HepG2 (cell line): ENCODE measurements at regions not wholly inside any gene's neighbourhood (a gene's known extent, or its start where the extent isn't known, plus 50 kb on each side); places are given as distances from the start of the nearest gene placed in this dataset.
A peak's percentile ranks its signal among the peaks of the same experiment; 100 is the strongest.

Experiments used
- ATAC-seq: fragments of 200-7000 bp; cut with Tn5 transposase; 3 replicates; pipeline ENCODE4 v1.9.1; 2020; ENCODE audit warnings: mild to moderate bottlenecking, moderate library complexity
- BruUV-seq: library from RNA; stranded (reverse); fragments of 400-500 nt; replicated peaks from 2 replicates; lab custom pipeline; 2021; lab: Mats Ljungman, UMichigan
- CTCF ChIA-PET: fragments of 300-600 bp; formaldehyde crosslinking; extraction: SDS; loops from one replicate; lab custom pipeline; 2021; ENCODE audit warnings: low total read pairs, inconsistent platforms, low intra/inter-chr PET ratio; lab: Yijun Ruan, JAX
- POLR2A ChIA-PET: fragments of 350-600 bp; sonication (Branson Sonifier 250); formaldehyde crosslinking; loops from one replicate; lab custom pipeline; 2020; ENCODE audit warnings: antibody characterized with exemption, inconsistent platforms; lab: Yijun Ruan, JAX
- DNase-seq: peaks from one replicate; pipeline ENCODE4 v3.0.0-alpha.2; 2015; ENCODE audit warnings: low spot score
- FAIRE-seq: peaks from 3 replicates; lab custom pipeline; 2011; peaks lifted over from hg19 to GRCh38; lab: Jason Lieb, UNC
- H2AFZ ChIP-seq: one replicate; pipeline ENCODE4 v1.6.1; 2011; ENCODE audit warnings: low read length, inconsistent platforms
- H3K27ac ChIP-seq: fragments of 300-600 bp; 3 replicates; pipeline ENCODE4 v1.8.0; 2011; ENCODE audit warnings: mixed run types, mild to moderate bottlenecking, mixed read lengths, low read length, inconsistent platforms; ENCODE audit not compliant: insufficient read depth; ENCODE audit errors: extremely low read length
- H3K27me3 ChIP-seq, 2 experiments: fragments of 200-600 bp in 1 of 2; 2 replicates in 1 of 2; 3 replicates in 1 of 2; pipeline versions ENCODE4 v1.6.0 to v1.8.0; 2011; ENCODE audit warnings: low read length in 2 of 2, mild to moderate bottlenecking in 2 of 2, moderate library complexity in 2 of 2, inconsistent platforms in 1 of 2; ENCODE audit not compliant: insufficient read depth in 2 of 2, control insufficient read depth in 1 of 2
- H3K36me3 ChIP-seq, 2 experiments: fragments of 200-600 bp in 1 of 2; replicated peaks in 1 of 2; 2 replicates in 1 of 2; 3 replicates in 1 of 2; pipeline versions ENCODE4 v1.5.1 to v1.8.0; 2011; ENCODE audit warnings: low read length in 2 of 2, inconsistent platforms in 1 of 2; ENCODE audit not compliant: insufficient read depth in 2 of 2, control insufficient read depth in 1 of 2
- H3K4me1 ChIP-seq: 2 replicates; pipeline ENCODE4 v1.5.1; 2012; ENCODE audit warnings: low read length, inconsistent platforms; ENCODE audit not compliant: insufficient read depth
- H3K4me2 ChIP-seq: 2 replicates; pipeline ENCODE4 v1.6.0; 2011; ENCODE audit warnings: low read depth, low read length, inconsistent platforms
- H3K4me3 ChIP-seq, 3 experiments: fragments of 200-600 bp in 1 of 3; sonication (generic), shearing (Covaris generic) in 1 of 3; replicated peaks in 1 of 3; 2 replicates each; pipeline ENCODE4 v1.5.1; 2011 to 2016; ENCODE audit warnings: low read length in 3 of 3, inconsistent platforms in 2 of 3, low read depth in 2 of 3, mild to moderate bottlenecking in 2 of 3, control low read depth in 1 of 3, mixed read lengths in 1 of 3; ENCODE audit not compliant: insufficient read depth in 1 of 3
- H3K79me2 ChIP-seq: one replicate; pipeline ENCODE4 v1.6.1; 2011; ENCODE audit warnings: low read length, inconsistent platforms; ENCODE audit not compliant: insufficient read depth
- H3K9ac ChIP-seq: 2 replicates; pipeline ENCODE4 v1.6.0; 2011; ENCODE audit warnings: mild to moderate bottlenecking, low read depth, low read length, inconsistent platforms; ENCODE audit not compliant: insufficient read depth
- H3K9me3 ChIP-seq: 2 replicates; pipeline ENCODE4 v1.5.1; 2012; ENCODE audit warnings: mild to moderate bottlenecking, low read length
- H4K20me1 ChIP-seq: 2 replicates; pipeline ENCODE4 v1.6.0; 2011; ENCODE audit warnings: inconsistent platforms, mild to moderate bottlenecking, low read length, moderate library complexity; ENCODE audit not compliant: insufficient read depth
- ATF7 ChIP-seq, 2 experiments: fragments of 450-650 bp in 1 of 2; sonication (generic) in 1 of 2; formaldehyde crosslinking in 1 of 2; IDR thresholded peaks; 2 replicates each; pipeline versions ENCODE4 v1.4.0 to v1.6.1; 2016 to 2020; ENCODE audit warnings: antibody characterized with exemption in 1 of 2, mild to moderate bottlenecking in 1 of 2, missing genetic modification reagents in 1 of 2
- CEBPB ChIP-seq: IDR thresholded peaks from 2 replicates; pipeline ENCODE4 v1.6.1; 2011; ENCODE audit warnings: low read depth, low read length, improper control_type of control experiment, borderline replicate concordance
- CREB1 ChIP-seq, 2 experiments: fragments of 450-650 bp in 1 of 2; IDR thresholded peaks; 2 replicates each; pipeline ENCODE4 v1.6.1; 2016 to 2017; ENCODE audit warnings: control low read depth in 1 of 2, mild to moderate bottlenecking in 1 of 2, missing compliant biosample characterization in 1 of 2, missing genetic modification characterization in 1 of 2
- PAX8 ChIP-seq: sonication (generic); formaldehyde crosslinking; IDR thresholded peaks from 2 replicates; pipeline ENCODE4 v1.8.0; 2022; ENCODE audit warnings: mild to moderate bottlenecking, missing genetic modification reagents, borderline replicate concordance
- WIZ ChIP-seq: sonication (generic); formaldehyde crosslinking; IDR thresholded peaks from 2 replicates; pipeline ENCODE4 v1.5.1; 2020; ENCODE audit warnings: mild to moderate bottlenecking, missing genetic modification reagents
- ZC3H13 ChIP-seq: sonication (generic); formaldehyde crosslinking; IDR thresholded peaks from 2 replicates; pipeline ENCODE4 v1.8.1; 2023; ENCODE audit warnings: mild to moderate bottlenecking, missing genetic modification reagents, moderate library complexity
- ZMYM4 ChIP-seq: sonication (generic); formaldehyde crosslinking; IDR thresholded peaks from 2 replicates; pipeline ENCODE4 v1.8.1; 2023; ENCODE audit warnings: mild to moderate bottlenecking, missing genetic modification reagents
- ZNF282 ChIP-seq: fragments of 450-650 bp; IDR thresholded peaks from 2 replicates; pipeline ENCODE4 v1.6.1; 2018; ENCODE audit not compliant: partially characterized antibody
- ZNF761 ChIP-seq: sonication (generic); formaldehyde crosslinking; conservative IDR thresholded peaks from 2 replicates; pipeline ENCODE4 v1.4.0; 2020; ENCODE audit warnings: mild to moderate bottlenecking, missing genetic modification reagents
- ZNF790 ChIP-seq: sonication (generic); formaldehyde crosslinking; IDR thresholded peaks from 2 replicates; pipeline ENCODE4 v1.8.0; 2022; ENCODE audit warnings: missing genetic modification reagents, mild to moderate bottlenecking, borderline replicate concordance
- in situ Hi-C: cut with HindIII; loops from 2 replicates; pipeline ENCODE4 v1.10.0; 2017; ENCODE audit warnings: low pct_unique_long_range_greater_than_20kb; ENCODE audit not compliant: extremely low pct_ligation_motif_present
- intact Hi-C: fragments of 100-400 bp; cut with micrococcal nuclease; formaldehyde crosslinking; loops from one replicate; pipeline ENCODE4 v1.10.0; 2022; ENCODE audit not compliant: unreplicated experiment
- TF ChIP-seq, protein P1 (sequence below): sonication (generic); formaldehyde crosslinking; IDR thresholded peaks from 2 replicates; pipeline ENCODE4 v1.4.0; 2020; ENCODE audit warnings: missing genetic modification reagents, borderline replicate concordance

DNA sequence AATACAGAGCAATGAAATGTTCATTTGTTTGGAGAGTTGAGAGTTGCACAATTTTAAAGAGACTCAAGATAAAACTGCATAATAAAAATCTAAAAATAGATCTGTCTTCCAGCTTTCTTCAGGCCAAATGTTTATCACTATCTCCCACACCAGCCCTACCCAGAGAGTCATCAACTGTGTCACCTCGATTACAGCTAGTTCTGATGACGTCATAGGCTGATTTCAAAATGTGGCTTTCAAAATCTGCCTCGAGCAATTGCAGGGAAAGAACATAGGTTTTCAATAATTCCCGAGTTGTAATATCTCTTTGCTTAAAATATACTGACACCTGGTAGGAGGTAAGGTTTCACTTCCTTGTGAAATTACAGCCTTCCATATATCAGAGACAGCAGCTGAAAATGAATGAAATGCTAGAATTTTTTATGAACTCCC is 677.6 kb upstream of the ID2 start (continued):
- TF ChIP-seq CEBPB (0 out of 2 replicates have a peak, but pooled peaks have one; percentile 39), ZC3H13 (CRISPR knock-in tag) (no peak), CREB1 (IDR thresholded peaks at IDR 0.05) (peak; percentile 99), CREB1 (CRISPR knock-in tag; IDR thresholded peaks at IDR 0.05) (no peak; the same call in 1 of the 2 replicates), ATF7 (IDR thresholded peaks at IDR 0.05) (peak; percentile 99), ATF7 (CRISPR knock-in tag; IDR thresholded peaks at IDR 0.05) (no peak)
- TF ChIP-seq, protein P1, sequence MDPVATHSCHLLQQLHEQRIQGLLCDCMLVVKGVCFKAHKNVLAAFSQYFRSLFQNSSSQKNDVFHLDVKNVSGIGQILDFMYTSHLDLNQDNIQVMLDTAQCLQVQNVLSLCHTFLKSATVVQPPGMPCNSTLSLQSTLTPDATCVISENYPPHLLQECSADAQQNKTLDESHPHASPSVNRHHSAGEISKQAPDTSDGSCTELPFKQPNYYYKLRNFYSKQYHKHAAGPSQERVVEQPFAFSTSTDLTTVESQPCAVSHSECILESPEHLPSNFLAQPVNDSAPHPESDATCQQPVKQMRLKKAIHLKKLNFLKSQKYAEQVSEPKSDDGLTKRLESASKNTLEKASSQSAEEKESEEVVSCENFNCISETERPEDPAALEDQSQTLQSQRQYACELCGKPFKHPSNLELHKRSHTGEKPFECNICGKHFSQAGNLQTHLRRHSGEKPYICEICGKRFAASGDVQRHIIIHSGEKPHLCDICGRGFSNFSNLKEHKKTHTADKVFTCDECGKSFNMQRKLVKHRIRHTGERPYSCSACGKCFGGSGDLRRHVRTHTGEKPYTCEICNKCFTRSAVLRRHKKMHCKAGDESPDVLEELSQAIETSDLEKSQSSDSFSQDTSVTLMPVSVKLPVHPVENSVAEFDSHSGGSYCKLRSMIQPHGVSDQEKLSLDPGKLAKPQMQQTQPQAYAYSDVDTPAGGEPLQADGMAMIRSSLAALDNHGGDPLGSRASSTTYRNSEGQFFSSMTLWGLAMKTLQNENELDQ (CRISPR knock-in tag): no peak

DNA sequence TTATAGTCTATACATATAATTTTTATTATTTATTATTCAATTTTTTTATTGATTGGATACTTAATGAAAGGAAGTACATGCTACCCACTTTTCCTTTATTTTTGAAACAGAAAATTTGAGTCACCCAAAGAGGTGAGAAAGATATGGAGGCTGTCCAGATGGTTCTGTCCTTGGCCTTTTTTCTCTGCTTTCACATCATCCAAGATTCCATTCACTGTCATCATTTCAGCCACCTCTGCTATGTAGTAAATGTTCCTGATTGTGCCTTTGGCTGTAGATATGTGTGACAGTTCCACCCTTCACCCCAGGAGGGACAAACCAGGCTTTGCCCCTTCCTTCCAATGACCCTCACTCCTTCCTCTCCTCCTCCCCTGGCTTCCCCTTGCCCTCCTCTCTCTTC is 675.7 kb upstream of the ID2 start:
- no peak for FAIRE-seq
- Histone ChIP-seq H3K9me3 (no peaks in the 10 kb centered on the region), H3K27me3 (peaks cover 0 to 8% of the 10 kb centered on the region in 2 experiments; a peak in 2 of 5 replicates), H3K79me2 (no peaks in the 10 kb centered on the region), H3K27ac (no peak overlapping the region), H3K4me1 (peaks cover 9% of the 10 kb centered on the region; the same call in 1 of the 2 replicates), H2AFZ (no peak overlapping the region), H3K4me2 (no peak overlapping the region), H4K20me1 (no peaks in the 10 kb centered on the region), H3K9ac (no peak overlapping the region), H3K4me3 (no peak overlapping the region), H3K36me3 (no peaks in the 10 kb centered on the region)
- TF ChIP-seq PAX8 (CRISPR knock-in tag) (no peak), WIZ (CRISPR knock-in tag) (no peak), ZNF282 (no peak), ZNF790 (CRISPR knock-in tag) (no peak), ZMYM4 (CRISPR knock-in tag) (no peak), ZNF761 (no peak)
- BruUV-seq: no TSS peak
- no peak for DNase-seq
- intact Hi-C loops: no loop called here
- ATAC-seq: no peak
- CTCF ChIA-PET: no interaction called here
- in situ Hi-C loops: no loop called here
- POLR2A ChIA-PET: no interaction called here
